Left lung (tissue), 4 donors: ENCODE measurements at regions not wholly inside any gene's neighbourhood (a gene's known extent, or its start where the extent isn't known, plus 50 kb on each side); places are given as distances from the start of the nearest gene placed in this dataset.

Source experiments
- ATAC-seq: fragments of 200-7000 bp; cut with Tn5 transposase; one replicate; pipeline ENCODE4 v1.9.1; 2020; ENCODE audit warnings: moderate library complexity
- DNase-seq, 4 donors: peaks; one replicate each; pipeline ENCODE4 v3.0.0-alpha.2; 2013 to 2020
- H3K27ac ChIP-seq, 2 donors: fragments of 200-600 bp; sonication (generic) in 1 of 2; one replicate each; pipeline versions ENCODE4 v1.5.0 to v1.8.0; 2020 to 2021
- H3K27me3 ChIP-seq, 2 donors: fragments of 200-600 bp; sonication (generic) in 1 of 2; one replicate each; pipeline versions ENCODE4 v1.5.0 to v1.8.0; 2020 to 2021
- H3K36me3 ChIP-seq, 2 donors: fragments of 200-600 bp; sonication (generic) in 1 of 2; one replicate each; pipeline versions ENCODE4 v1.5.0 to v1.8.0; 2020 to 2021
- H3K4me1 ChIP-seq, 2 donors: fragments of 200-600 bp; one replicate each; pipeline ENCODE4 v1.8.0; 2021
- H3K4me3 ChIP-seq, 2 donors: fragments of 200-600 bp; sonication (generic) in 1 of 2; one replicate each; pipeline versions ENCODE4 v1.5.0 to v1.8.0; 2020 to 2021; ENCODE audit warnings: mild to moderate bottlenecking in 1 of 2
- H3K9me3 ChIP-seq, 2 donors: fragments of 200-600 bp; sonication (generic) in 1 of 2; one replicate each; pipeline versions ENCODE4 v1.5.0 to v1.8.0; 2020 to 2021
- CTCF ChIP-seq, 2 donors: fragments of 200-600 bp; sonication (generic) in 1 of 2; IDR thresholded peaks; one replicate each; pipeline versions ENCODE4 v1.5.0 to v1.8.0; 2021; ENCODE audit warnings: antibody characterized with exemption in 2 of 2
- intact Hi-C, 2 donors: fragments of 100-400 bp; cut with DNase I; formaldehyde crosslinking; loops; one replicate each; pipeline versions ENCODE4 v1.11.2 to v1.14.2; 2022
- donor health status: DM: no; HTN: yes; CAD: no.
- donor health status: DM: no; HTN: no; CAD: no.

DNA sequence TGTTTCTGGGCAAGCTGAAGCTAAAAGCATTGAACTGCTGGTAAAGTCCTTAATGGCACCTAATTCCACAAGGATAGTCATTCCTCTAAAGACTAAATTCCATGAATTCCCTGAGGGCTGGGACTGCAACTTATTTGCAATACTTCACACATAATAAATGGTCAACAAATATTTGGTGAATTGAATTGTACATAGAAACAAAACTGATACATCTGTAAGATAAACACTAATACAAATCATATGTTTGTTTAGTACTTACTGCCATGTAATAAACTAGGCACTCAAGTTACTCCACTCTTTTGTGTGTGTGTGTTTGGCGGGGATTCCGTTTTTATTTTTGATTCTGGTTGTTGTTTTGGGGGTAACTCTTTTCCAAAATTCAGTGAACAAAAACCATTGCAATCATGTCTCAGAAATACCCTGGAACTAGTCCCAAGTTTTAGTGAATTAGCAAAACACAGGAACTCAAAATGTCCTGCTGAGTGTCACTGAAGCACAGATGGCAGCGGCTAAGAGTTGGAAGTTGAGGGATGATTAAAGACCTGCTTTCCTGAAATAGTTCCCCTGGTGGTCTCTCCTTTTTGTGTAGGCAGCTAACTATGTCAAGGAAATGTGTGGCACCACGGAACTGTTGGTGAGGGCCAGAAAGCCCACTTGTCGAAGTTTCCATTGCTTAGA, 74.8 kb upstream of the SNRPB2 start:
- intact Hi-C loops: no loop called here
- DNase-seq (no peak), ATAC-seq (no peak)
- Histone ChIP-seq H3K9me3 (no peaks in the 10 kb centered on the region), H3K36me3 (no peaks in the 10 kb centered on the region), H3K27ac (no peak overlapping the region), H3K4me3 (no peak overlapping the region), H3K27me3 (no peaks in the 10 kb centered on the region), H3K4me1 (no peaks in the 10 kb centered on the region)
- TF ChIP-seq CTCF (IDR thresholded peaks at IDR 0.05): no peak

GRCh38 chr20:16653266-16653665, 76.6 kb upstream of the SNRPB2 start:
- H3K4me1 ChIP-seq: no peaks in the 10 kb centered on the region
- intact Hi-C loops: no loop called here
- ATAC-seq (no peak), DNase-seq (no peak)
- H3K4me3 ChIP-seq: no peak overlapping the region
- H3K36me3 ChIP-seq: no peaks in the 10 kb centered on the region
- H3K27me3 ChIP-seq: peaks cover 0 to 3% of the 10 kb centered on the region in 2 donors
- H3K9me3 ChIP-seq: no peaks in the 10 kb centered on the region
- TF ChIP-seq CTCF (IDR thresholded peaks at IDR 0.05): no peak
- H3K27ac ChIP-seq: no peak overlapping the region

DNA sequence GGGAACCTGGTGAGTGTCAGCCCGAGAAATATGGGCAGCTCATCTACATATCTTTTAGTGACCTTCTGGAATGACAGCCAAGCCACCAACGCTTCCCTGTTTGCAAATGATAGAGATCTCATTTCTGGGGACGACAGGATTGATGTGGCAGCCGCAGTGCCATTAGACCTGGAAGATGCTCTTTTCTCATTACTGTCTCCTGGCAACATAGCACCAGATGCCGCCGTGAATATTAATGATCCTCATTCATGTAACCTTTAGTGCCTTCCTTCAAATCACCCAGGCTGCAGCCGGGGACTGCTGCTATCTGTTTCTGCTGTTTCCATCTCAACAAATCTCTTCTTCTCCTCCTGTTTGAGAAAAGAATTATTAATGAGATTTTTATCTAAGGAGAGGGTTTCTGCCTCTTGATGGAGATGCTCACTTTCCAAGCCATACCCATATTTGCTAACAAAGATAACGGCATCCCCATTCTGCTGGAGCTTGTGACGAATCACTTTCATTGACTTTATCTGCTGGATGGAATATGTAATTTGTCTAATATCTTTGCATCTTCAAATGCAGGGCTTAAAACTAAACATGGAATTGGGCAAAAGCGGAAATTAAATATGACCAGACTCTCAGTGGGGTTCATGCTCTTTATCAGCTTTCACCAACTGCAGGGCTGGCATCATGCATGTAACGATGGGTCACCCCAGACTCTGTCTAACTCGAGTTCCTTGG, 74.8 kb upstream of the KIF16B start:
- H3K4me3 ChIP-seq: no peak overlapping the region
- intact Hi-C loops: no loop called here
- H3K9me3 ChIP-seq: no peaks in the 10 kb centered on the region
- H3K27ac ChIP-seq: no peak overlapping the region
- H3K4me1 ChIP-seq: no peaks in the 10 kb centered on the region
- TF ChIP-seq CTCF (IDR thresholded peaks at IDR 0.05): no peak
- ATAC-seq (no peak), DNase-seq (no peak)
- H3K27me3 ChIP-seq: peaks cover 0 to 9% of the 10 kb centered on the region in 2 donors
- no peaks in the 10 kb centered on the region for H3K36me3 ChIP-seq

DNA sequence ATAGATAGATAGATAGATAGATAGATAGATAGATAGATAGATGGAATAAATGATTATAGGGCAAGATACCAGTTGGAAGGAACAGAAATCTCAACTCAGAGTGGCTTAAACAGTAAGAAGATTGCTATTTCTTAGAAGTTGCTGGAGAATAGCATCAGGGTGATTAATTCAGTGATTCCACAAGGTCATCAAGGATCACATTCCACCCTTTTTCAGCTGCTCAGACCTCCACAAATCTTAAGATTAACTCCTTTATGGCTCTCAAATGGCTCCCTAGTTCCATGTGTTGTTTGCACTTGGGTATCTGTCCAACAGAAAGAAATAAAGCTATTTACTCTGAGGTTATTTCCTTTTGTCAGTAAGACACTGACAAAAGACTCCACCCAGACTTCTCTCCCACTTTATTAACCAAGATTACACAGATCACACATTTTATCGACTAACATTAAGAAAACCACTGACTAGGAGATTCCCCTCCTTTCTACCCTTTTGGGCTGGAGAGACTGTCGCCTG, 68.3 kb upstream of the KIF16B start:
- H3K27me3 ChIP-seq: no peaks in the 10 kb centered on the region
- no peak for ATAC-seq
- H3K4me1 ChIP-seq: no peaks in the 10 kb centered on the region
- H3K9me3 ChIP-seq: no peaks in the 10 kb centered on the region
- intact Hi-C loops: no loop called here
- DNase-seq: no peak
- no peak overlapping the region for H3K4me3 ChIP-seq
- H3K27ac ChIP-seq: no peak overlapping the region
- TF ChIP-seq CTCF (IDR thresholded peaks at IDR 0.05): no peak
- no peaks in the 10 kb centered on the region for H3K36me3 ChIP-seq
